ENCODE measurements at regions not wholly inside any gene's neighbourhood (a gene's known extent, or its start where the extent isn't known, plus 50 kb on each side); places are given as distances from the start of the nearest gene placed in this dataset.

DNA sequence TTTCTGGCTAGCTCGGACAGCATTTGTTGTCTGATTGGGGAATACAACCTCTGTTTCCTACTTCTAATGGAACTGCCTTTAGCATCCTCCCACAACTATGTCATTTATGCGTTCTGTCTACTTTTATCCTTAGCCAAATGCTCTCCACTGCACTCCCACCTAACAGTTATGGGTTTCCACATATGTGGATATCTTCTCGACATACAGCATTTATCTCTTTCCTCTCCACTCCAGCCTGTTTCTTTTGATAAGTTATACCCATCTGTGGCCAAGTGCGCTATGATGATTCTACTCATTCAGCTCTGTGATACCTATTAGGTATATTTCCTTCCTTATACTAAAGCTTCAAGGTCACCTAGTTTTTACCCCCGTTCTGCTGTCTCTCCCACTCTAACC, 122.2 kb upstream of the NAP1L1 start:
- no peaks in the 10 kb centered on the region for H3K9me3 ChIP-seq
- no peak for TF ChIP-seq POLR2A (IDR thresholded peaks at IDR 0.05)
- TF ChIP-seq, protein P1, sequence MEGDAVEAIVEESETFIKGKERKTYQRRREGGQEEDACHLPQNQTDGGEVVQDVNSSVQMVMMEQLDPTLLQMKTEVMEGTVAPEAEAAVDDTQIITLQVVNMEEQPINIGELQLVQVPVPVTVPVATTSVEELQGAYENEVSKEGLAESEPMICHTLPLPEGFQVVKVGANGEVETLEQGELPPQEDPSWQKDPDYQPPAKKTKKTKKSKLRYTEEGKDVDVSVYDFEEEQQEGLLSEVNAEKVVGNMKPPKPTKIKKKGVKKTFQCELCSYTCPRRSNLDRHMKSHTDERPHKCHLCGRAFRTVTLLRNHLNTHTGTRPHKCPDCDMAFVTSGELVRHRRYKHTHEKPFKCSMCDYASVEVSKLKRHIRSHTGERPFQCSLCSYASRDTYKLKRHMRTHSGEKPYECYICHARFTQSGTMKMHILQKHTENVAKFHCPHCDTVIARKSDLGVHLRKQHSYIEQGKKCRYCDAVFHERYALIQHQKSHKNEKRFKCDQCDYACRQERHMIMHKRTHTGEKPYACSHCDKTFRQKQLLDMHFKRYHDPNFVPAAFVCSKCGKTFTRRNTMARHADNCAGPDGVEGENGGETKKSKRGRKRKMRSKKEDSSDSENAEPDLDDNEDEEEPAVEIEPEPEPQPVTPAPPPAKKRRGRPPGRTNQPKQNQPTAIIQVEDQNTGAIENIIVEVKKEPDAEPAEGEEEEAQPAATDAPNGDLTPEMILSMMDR (IDR thresholded peaks at IDR 0.05) = no peak
- DNase-seq = no peak
- H3K27me3 ChIP-seq = no peaks in the 10 kb centered on the region
- H3K36me3 ChIP-seq = no peaks in the 10 kb centered on the region
- H3K4me3 ChIP-seq (replicated peaks in 1 of 3) = no peak overlapping the region
- no peaks in the 10 kb centered on the region for H3K4me1 ChIP-seq
- WGBS, 2 donors = 88 to 93% methylated on average over 5 of the region's 5 CpGs
- H3K27ac ChIP-seq = no peak overlapping the region
- intact Hi-C loops (cut with DNase I) = no loop called here

- 14 to 20% methylated on average over 1 of the region's 1 CpG for WGBS, 2 donors
Measured at GRCh38 chr12:76206039-76206676, 121.7 kb upstream of the NAP1L1 start.

DNA sequence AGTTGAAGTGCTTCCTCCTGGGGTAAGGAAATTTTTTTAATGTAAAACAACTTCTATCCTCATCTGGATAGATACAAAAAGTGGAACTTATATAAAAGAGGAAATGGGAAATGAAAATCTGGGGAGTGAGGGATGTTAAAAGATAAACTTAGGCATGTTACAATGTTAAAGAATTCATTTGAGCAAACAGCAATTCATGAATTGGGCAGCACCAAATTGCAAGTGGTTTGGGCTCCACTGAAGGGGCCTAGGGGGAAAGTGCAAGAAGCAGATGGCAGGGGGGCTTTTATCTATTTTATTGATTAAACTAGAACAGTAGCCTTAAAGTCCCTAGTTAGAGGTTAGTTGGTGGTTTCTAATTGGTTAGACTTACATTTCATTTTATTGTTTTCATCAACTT, 118.1 kb upstream of the NAP1L1 start:
- Histone ChIP-seq H3K27me3 (no peaks in the 10 kb centered on the region), H3K27ac (no peak overlapping the region), H3K9me3 (no peaks in the 10 kb centered on the region), H3K36me3 (no peaks in the 10 kb centered on the region), H3K4me1 (no peaks in the 10 kb centered on the region), H3K4me3 (replicated peaks in 1 of 3) (no peak overlapping the region)
- intact Hi-C loops (cut with DNase I) = no loop called here
- DNase-seq = no peak
- no peak for TF ChIP-seq POLR2A (IDR thresholded peaks at IDR 0.05)
- TF ChIP-seq, protein P1 (IDR thresholded peaks at IDR 0.05) = no peak

More at GRCh38 chr12:76206039-76206676, 121.7 kb upstream of the NAP1L1 start:
- no peaks in the 10 kb centered on the region for H3K27me3 ChIP-seq
- TF ChIP-seq, protein P1 (IDR thresholded peaks at IDR 0.05) = no peak
- no peak for TF ChIP-seq POLR2A (IDR thresholded peaks at IDR 0.05)
- H3K27ac ChIP-seq = no peak overlapping the region
- DNase-seq = no peak
- H3K4me1 ChIP-seq = no peaks in the 10 kb centered on the region
- H3K4me3 ChIP-seq (replicated peaks in 1 of 3) = no peak overlapping the region
- intact Hi-C loops (cut with DNase I) = no loop called here
- no peaks in the 10 kb centered on the region for H3K36me3 ChIP-seq
- H3K9me3 ChIP-seq = no peaks in the 10 kb centered on the region

DNA sequence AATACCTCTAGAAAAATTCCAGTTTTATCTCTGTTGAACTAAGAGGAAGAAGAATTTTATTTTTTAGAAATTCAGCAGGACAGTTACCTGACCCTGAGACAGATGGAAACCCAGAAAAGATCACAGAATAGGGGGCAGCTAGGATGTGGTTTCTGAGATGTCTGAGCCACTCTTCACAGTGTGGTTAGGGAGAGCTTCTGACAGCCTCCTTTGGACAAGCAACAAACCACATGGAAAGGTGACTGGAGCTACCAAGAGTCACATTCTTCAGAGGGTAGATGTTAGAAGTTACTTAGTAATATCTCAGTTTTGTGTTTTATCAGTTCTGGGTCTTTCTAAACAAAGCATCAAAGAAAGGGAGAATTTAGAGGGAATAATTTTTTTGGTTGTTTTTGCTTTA, 117.3 kb upstream of the NAP1L1 start:
- Histone ChIP-seq H3K4me1 (no peaks in the 10 kb centered on the region), H3K4me3 (replicated peaks in 1 of 3) (no peak overlapping the region), H3K27me3 (no peaks in the 10 kb centered on the region), H3K27ac (no peak overlapping the region), H3K9me3 (no peaks in the 10 kb centered on the region), H3K36me3 (no peaks in the 10 kb centered on the region)
- intact Hi-C loops (cut with DNase I) = no loop called here
- no peak for DNase-seq
- TF ChIP-seq POLR2A (IDR thresholded peaks at IDR 0.05) = no peak
- TF ChIP-seq, protein P1 (IDR thresholded peaks at IDR 0.05) = no peak

DNA sequence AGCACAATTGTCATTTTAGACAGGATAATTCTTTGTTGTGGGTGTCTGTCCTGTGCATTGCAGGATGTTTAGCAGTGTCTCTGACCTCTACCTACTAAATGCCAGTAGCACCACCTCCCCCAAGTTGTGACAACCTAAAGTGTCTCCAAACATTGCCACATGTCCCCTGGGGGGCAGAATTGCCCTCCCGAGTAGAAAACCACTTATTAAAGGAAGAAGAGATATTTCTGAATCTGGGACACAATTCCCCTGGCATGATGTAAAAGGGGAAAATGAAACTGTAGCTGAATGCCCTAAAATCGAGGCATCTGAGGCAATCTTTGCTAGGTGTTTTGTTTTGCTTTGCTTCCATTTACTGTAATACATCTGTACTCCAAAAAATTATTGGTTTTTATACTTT, 116.8 kb upstream of the NAP1L1 start:
- Histone ChIP-seq H3K4me3 (replicated peaks in 1 of 3) (no peak overlapping the region), H3K27me3 (no peaks in the 10 kb centered on the region), H3K27ac (no peak overlapping the region), H3K36me3 (no peaks in the 10 kb centered on the region), H3K9me3 (no peaks in the 10 kb centered on the region), H3K4me1 (no peaks in the 10 kb centered on the region)
- WGBS, 2 donors = 48 to 55% methylated on average over 2 of the region's 2 CpGs
- TF ChIP-seq POLR2A (IDR thresholded peaks at IDR 0.05) = no peak
- TF ChIP-seq, protein P1 (IDR thresholded peaks at IDR 0.05) = no peak
- no peak for DNase-seq
- intact Hi-C loops (cut with DNase I) = no loop called here

Measured in thyroid gland (tissue), 4 donors.